ENCODE measurements at regions not wholly inside any gene's neighbourhood (a gene's known extent, or its start where the extent isn't known, plus 50 kb on each side); places are given as distances from the start of the nearest gene placed in this dataset.

DNA sequence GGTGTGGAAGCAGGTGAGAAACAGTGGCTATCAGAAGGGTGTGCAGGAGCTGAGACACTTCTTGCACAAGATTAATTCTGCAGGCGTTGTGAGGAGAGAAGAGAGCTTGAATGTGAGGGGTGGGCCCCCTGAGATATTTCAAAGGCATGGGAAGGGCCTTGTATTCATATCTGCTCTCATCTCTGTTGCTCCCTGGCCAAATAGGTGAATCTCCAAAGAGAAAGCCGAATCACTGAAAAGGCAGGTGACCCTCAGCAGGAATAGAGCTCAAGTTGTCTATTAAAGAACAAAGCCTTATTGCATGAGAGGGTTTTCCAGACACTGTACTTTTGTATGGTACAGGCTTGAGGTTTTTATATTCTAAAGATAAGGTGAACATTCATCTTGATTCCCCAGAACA is 373.1 kb downstream of the TMEM114 start:
- Histone ChIP-seq H3K27me3 (replicated peaks; ENCODE audit: insufficient read depth, low read length) (peaks cover 5% of the 10 kb centered on the region; the same call in 1 of the 2 replicates), H2AFZ (ENCODE audit: low read length) (no peak overlapping the region), H3K79me2 (ENCODE audit: low read length) (no peaks in the 10 kb centered on the region), H3K9me3 (replicated peaks; ENCODE audit: insufficient read depth, low read length) (no peaks in the 10 kb centered on the region), H3K9ac (ENCODE audit: low read length) (no peak overlapping the region), H3K27ac (ENCODE audit: low read length) (no peak overlapping the region), H3K36me3 (replicated peaks; ENCODE audit: insufficient read depth, low read length) (no peaks in the 10 kb centered on the region), H3K9me2 (replicated peaks; ENCODE audit: insufficient read depth, low read length) (no peaks in the 10 kb centered on the region), H3K4me1 (ENCODE audit: low read length) (no peaks in the 10 kb centered on the region), H3F3A (ENCODE audit: insufficient read depth, low read length) (no peaks in the 10 kb centered on the region), H3K4me2 (ENCODE audit: low read depth, low read length) (no peak overlapping the region), H4K20me1 (ENCODE audit: insufficient read depth, low read length) (no peaks in the 10 kb centered on the region), H3K4me3 (ENCODE audit: low read length) (no peak overlapping the region)
- TF ChIP-seq EZH2 (optimal IDR thresholded peaks at IDR 0.05; ENCODE audit: low read depth, low read length) (no peak), EZH2phosphoT487 (IDR thresholded peaks at IDR 0.05; ENCODE audit: low read length) (no peak), CTCF (IDR thresholded peaks at IDR 0.05; ENCODE audit: low read length) (no peak)
- DNase-seq: no peak

GRCh38 chr16:8204769-8205168 is 385.5 kb downstream of the TMEM114 start:
- Histone ChIP-seq H3K9me3 (replicated peaks; ENCODE audit: insufficient read depth, low read length) (no peaks in the 10 kb centered on the region), H3F3A (ENCODE audit: insufficient read depth, low read length) (no peaks in the 10 kb centered on the region), H2AFZ (ENCODE audit: low read length) (no peak overlapping the region), H3K9ac (ENCODE audit: low read length) (no peak overlapping the region), H3K4me2 (ENCODE audit: low read depth, low read length) (no peak overlapping the region), H4K20me1 (ENCODE audit: insufficient read depth, low read length) (no peaks in the 10 kb centered on the region), H3K79me2 (ENCODE audit: low read length) (no peaks in the 10 kb centered on the region), H3K27ac (ENCODE audit: low read length) (no peak overlapping the region), H3K36me3 (replicated peaks; ENCODE audit: insufficient read depth, low read length) (no peaks in the 10 kb centered on the region), H3K4me3 (ENCODE audit: low read length) (no peak overlapping the region), H3K9me2 (replicated peaks; ENCODE audit: insufficient read depth, low read length) (no peaks in the 10 kb centered on the region), H3K27me3 (replicated peaks; ENCODE audit: insufficient read depth, low read length) (no peaks in the 10 kb centered on the region), H3K4me1 (ENCODE audit: low read length) (no peaks in the 10 kb centered on the region)
- TF ChIP-seq EZH2phosphoT487 (IDR thresholded peaks at IDR 0.05; ENCODE audit: low read length) (no peak), EZH2 (optimal IDR thresholded peaks at IDR 0.05; ENCODE audit: low read depth, low read length) (no peak), CTCF (IDR thresholded peaks at IDR 0.05; ENCODE audit: low read length) (no peak)
- no peak for DNase-seq

- Histone ChIP-seq H3K27me3 (replicated peaks; ENCODE audit: insufficient read depth, low read length) (no peaks in the 10 kb centered on the region), H3K9ac (ENCODE audit: low read length) (no peak overlapping the region), H4K20me1 (ENCODE audit: insufficient read depth, low read length) (no peaks in the 10 kb centered on the region), H3K9me2 (replicated peaks; ENCODE audit: insufficient read depth, low read length) (no peaks in the 10 kb centered on the region), H3K4me1 (ENCODE audit: low read length) (no peaks in the 10 kb centered on the region), H3K9me3 (replicated peaks; ENCODE audit: insufficient read depth, low read length) (no peaks in the 10 kb centered on the region), H3K36me3 (replicated peaks; ENCODE audit: insufficient read depth, low read length) (no peaks in the 10 kb centered on the region), H3K4me3 (ENCODE audit: low read length) (no peak overlapping the region), H3F3A (ENCODE audit: insufficient read depth, low read length) (no peaks in the 10 kb centered on the region), H3K4me2 (ENCODE audit: low read depth, low read length) (no peak overlapping the region), H2AFZ (ENCODE audit: low read length) (no peak overlapping the region), H3K27ac (ENCODE audit: low read length) (no peak overlapping the region), H3K79me2 (ENCODE audit: low read length) (no peaks in the 10 kb centered on the region)
- no peak for DNase-seq
- no peak for TF ChIP-seq CTCF (IDR thresholded peaks at IDR 0.05; ENCODE audit: low read length)
- no peak for TF ChIP-seq EZH2 (optimal IDR thresholded peaks at IDR 0.05; ENCODE audit: low read depth, low read length)
- no peak for TF ChIP-seq EZH2phosphoT487 (IDR thresholded peaks at IDR 0.05; ENCODE audit: low read length)
Measured at GRCh38 chr16:8204096-8204495, 386.2 kb downstream of the TMEM114 start.

All from MM.1S (cell line).